Liver (tissue), 8 donors: ENCODE measurements at regions not wholly inside any gene's neighbourhood (a gene's known extent, or its start where the extent isn't known, plus 50 kb on each side); places are given as distances from the start of the nearest gene placed in this dataset.

ENCODE experiments used
- DNase-seq: peaks from one replicate; pipeline ENCODE4 v3.0.0-alpha.2; 2017; ENCODE audit warnings: low spot score
- H3K27ac ChIP-seq, 2 donors: one replicate each; pipeline ENCODE4 v1.7.0; 2013; ENCODE audit warnings: inconsistent platforms in 2 of 2, low read length in 2 of 2, control low read depth in 1 of 2, low read depth in 1 of 2, mild to moderate bottlenecking in 1 of 2
- H3K27me3 ChIP-seq, 4 donors: one replicate each; pipeline versions ENCODE4 v1.6.1 to v1.7.0; 2013; ENCODE audit warnings: low read length in 3 of 4, inconsistent platforms in 1 of 4, mild to moderate bottlenecking in 1 of 4, moderate library complexity in 1 of 4; ENCODE audit not compliant: control insufficient read depth in 4 of 4, insufficient read depth in 4 of 4
- H3K36me3 ChIP-seq, 4 donors: one replicate each; pipeline versions ENCODE4 v1.6.1 to v1.7.0; 2013; ENCODE audit warnings: low read length in 3 of 4, mild to moderate bottlenecking in 3 of 4, low read depth in 1 of 4, moderate library complexity in 1 of 4; ENCODE audit not compliant: control insufficient read depth in 4 of 4, insufficient read depth in 3 of 4
- H3K4me1 ChIP-seq, 4 donors: one replicate each; pipeline versions ENCODE4 v1.6.1 to v1.7.0; 2013; ENCODE audit warnings: low read length in 3 of 4, mild to moderate bottlenecking in 3 of 4, moderate library complexity in 1 of 4; ENCODE audit not compliant: control insufficient read depth in 4 of 4, insufficient read depth in 4 of 4
- H3K4me3 ChIP-seq, 3 donors: one replicate each; pipeline versions ENCODE4 v1.6.1 to v1.7.0; 2013; ENCODE audit warnings: low read length in 3 of 3, control low read depth in 1 of 3, low read depth in 1 of 3, mild to moderate bottlenecking in 1 of 3
- H3K9ac ChIP-seq, 2 donors: one replicate each; pipeline ENCODE4 v1.7.0; 2013; ENCODE audit warnings: low read length in 2 of 2, mild to moderate bottlenecking in 2 of 2, moderate library complexity in 2 of 2, control low read depth in 1 of 2, low read depth in 1 of 2
- H3K9me3 ChIP-seq, 4 donors: one replicate each; pipeline versions ENCODE4 v1.6.1 to v1.7.0; 2013; ENCODE audit warnings: low read length in 3 of 4; ENCODE audit not compliant: control insufficient read depth in 4 of 4
- ATF3 ChIP-seq: IDR thresholded peaks from 2 replicates; pipeline ENCODE4 v1.6.1; 2016; ENCODE audit warnings: antibody characterized with exemption
- CTCF ChIP-seq: fragments of 150-350 bp; IDR thresholded peaks from 2 replicates; pipeline ENCODE4 v1.5.1; 2017; ENCODE audit warnings: improper control_type of control experiment, low read depth, low read length; ENCODE audit not compliant: missing input control
- EGR1 ChIP-seq, 2 donors: IDR thresholded peaks; 2 replicates each; pipeline ENCODE4 v1.6.1; 2016 to 2018; ENCODE audit warnings: antibody characterized with exemption in 2 of 2, low read depth in 2 of 2
- FOXA1 ChIP-seq: IDR thresholded peaks from 2 replicates; pipeline ENCODE4 v1.6.1; 2016; ENCODE audit warnings: antibody characterized with exemption
- FOXA2 ChIP-seq: IDR thresholded peaks from 2 replicates; pipeline ENCODE4 v1.6.1; 2016; ENCODE audit warnings: antibody characterized with exemption
- GABPA ChIP-seq, 2 donors: IDR thresholded peaks in 1 of 2; conservative IDR thresholded peaks in 1 of 2; 2 replicates each; pipeline ENCODE4 v1.6.1; 2016; ENCODE audit warnings: antibody characterized with exemption in 2 of 2, mild to moderate bottlenecking in 1 of 2, moderate library complexity in 1 of 2
- HNF4A ChIP-seq, 2 donors: conservative IDR thresholded peaks; 2 replicates each; pipeline ENCODE4 v1.6.1; 2016; ENCODE audit warnings: antibody characterized with exemption in 2 of 2, mild to moderate bottlenecking in 2 of 2
- HNF4G ChIP-seq: IDR thresholded peaks from 2 replicates; pipeline ENCODE4 v1.6.1; 2016; ENCODE audit warnings: antibody characterized with exemption
- JUND ChIP-seq, 2 donors: IDR thresholded peaks; 2 replicates each; pipeline ENCODE4 v1.6.1; 2016; ENCODE audit warnings: antibody characterized with exemption in 2 of 2
- NR2F2 ChIP-seq: IDR thresholded peaks from 2 replicates; pipeline ENCODE4 v1.6.1; 2016; ENCODE audit warnings: antibody characterized with exemption
- RAD21 ChIP-seq, 2 donors: IDR thresholded peaks; 2 replicates each; pipeline ENCODE4 v1.6.1; 2016; ENCODE audit warnings: antibody characterized with exemption in 2 of 2, mild to moderate bottlenecking in 2 of 2
- REST ChIP-seq: IDR thresholded peaks from 2 replicates; pipeline ENCODE4 v1.6.1; 2016; ENCODE audit warnings: antibody characterized with exemption, mild to moderate bottlenecking
- RXRA ChIP-seq, 2 donors: IDR thresholded peaks; 2 replicates each; pipeline ENCODE4 v1.6.1; 2017 to 2018; ENCODE audit warnings: antibody characterized with exemption in 2 of 2, mild to moderate bottlenecking in 1 of 2
- SP1 ChIP-seq: IDR thresholded peaks from 2 replicates; pipeline ENCODE4 v1.6.1; 2018; ENCODE audit warnings: antibody characterized with exemption, mild to moderate bottlenecking
- TAF1 ChIP-seq: conservative IDR thresholded peaks from 2 replicates; pipeline ENCODE4 v1.6.1; 2016; ENCODE audit warnings: antibody characterized with exemption, mild to moderate bottlenecking
- YY1 ChIP-seq: IDR thresholded peaks from 2 replicates; pipeline ENCODE4 v1.6.1; 2016; ENCODE audit warnings: antibody characterized with exemption, mild to moderate bottlenecking
- ZBTB33 ChIP-seq: IDR thresholded peaks from 2 replicates; pipeline ENCODE4 v1.6.1; 2016; ENCODE audit warnings: antibody characterized with exemption
- WGBS: extraction: QIAGEN DNeasy Blood & Tissue Kit; methylation state at CpG from one replicate; pipeline ENCODE4 v1.1.7; 2013; 5-methylcytosine and 5-hydroxymethylcytosine counted together
- TF ChIP-seq, protein P1 (sequence below): IDR thresholded peaks from 2 replicates; pipeline ENCODE4 v1.6.1; 2016; ENCODE audit warnings: antibody characterized with exemption
- donor health status: healthy.
- donor health status: healthy.
- donor health status: healthy.
- donor health status: healthy.
- donor health status: healthy.

GRCh38 chr10:111410740-111411139 lies 333.9 kb downstream of the ADRA2A start (continued):
- TF ChIP-seq REST: no peak
- TF ChIP-seq SP1: no peak

- Histone ChIP-seq H3K9me3 (no peaks in the 10 kb centered on the region), H3K4me1 (no peaks in the 10 kb centered on the region), H3K36me3 (no peaks in the 10 kb centered on the region), H3K4me3 (no peak overlapping the region), H3K27me3 (no peaks in the 10 kb centered on the region), H3K9ac (no peak overlapping the region), H3K27ac (no peak overlapping the region)
- DNase-seq: no peak
- WGBS: 85% methylated on average over 1 of the region's 1 CpG
- TF ChIP-seq YY1 (no peak), TAF1 (no peak), RXRA (IDR thresholded peaks at IDR 0.05) (no peak), GABPA (IDR thresholded peaks at IDR 0.05 in 1 of 2, conservative IDR thresholded peaks at IDR 0.05 in 1 of 2) (no peak), ZBTB33 (no peak), JUND (IDR thresholded peaks at IDR 0.05) (no peak), FOXA1 (no peak)
- TF ChIP-seq, protein P1, sequence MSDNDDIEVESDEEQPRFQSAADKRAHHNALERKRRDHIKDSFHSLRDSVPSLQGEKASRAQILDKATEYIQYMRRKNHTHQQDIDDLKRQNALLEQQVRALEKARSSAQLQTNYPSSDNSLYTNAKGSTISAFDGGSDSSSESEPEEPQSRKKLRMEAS: no peak
These were observed 348.6 kb downstream of the ADRA2A start for GRCh38 chr10:111425459-111425858.

- H3K4me1 ChIP-seq: no peaks in the 10 kb centered on the region
- H3K36me3 ChIP-seq: no peaks in the 10 kb centered on the region
- H3K27me3 ChIP-seq: no peaks in the 10 kb centered on the region
- no peak overlapping the region for H3K27ac ChIP-seq
- no peak for DNase-seq
- no peaks in the 10 kb centered on the region for H3K9me3 ChIP-seq
- 94% methylated on average over 3 of the region's 3 CpGs for WGBS
- no peak overlapping the region for H3K9ac ChIP-seq
- no peak overlapping the region for H3K4me3 ChIP-seq
- no peak for TF ChIP-seq REST
- no peak for TF ChIP-seq HNF4A (conservative IDR thresholded peaks at IDR 0.05)
- no peak for TF ChIP-seq FOXA1
- TF ChIP-seq, protein P1: no peak
- TF ChIP-seq ATF3: no peak
- no peak for TF ChIP-seq JUND (IDR thresholded peaks at IDR 0.05)
- TF ChIP-seq RXRA (IDR thresholded peaks at IDR 0.05): no peak
- TF ChIP-seq GABPA (IDR thresholded peaks at IDR 0.05 in 1 of 2, conservative IDR thresholded peaks at IDR 0.05 in 1 of 2): no peak
- no peak for TF ChIP-seq HNF4G
- TF ChIP-seq SP1: no peak
- TF ChIP-seq TAF1: no peak
- no peak for TF ChIP-seq FOXA2
- no peak for TF ChIP-seq RAD21 (IDR thresholded peaks at IDR 0.05)
- no peak for TF ChIP-seq EGR1 (IDR thresholded peaks at IDR 0.05; ENCODE audit: low read depth in 2 of 2)
- no peak for TF ChIP-seq NR2F2
- no peak for TF ChIP-seq CTCF
- TF ChIP-seq YY1: no peak
These were observed 352.6 kb downstream of the ADRA2A start for GRCh38 chr10:111429288-111430028.
